Hepatocyte (in vitro differentiated cells): ENCODE measurements at regions not wholly inside any gene's neighbourhood (a gene's known extent, or its start where the extent isn't known, plus 50 kb on each side); places are given as distances from the start of the nearest gene placed in this dataset.
"Not testable (repeated sequence)": the region's sequence is repeated elsewhere in the genome, so short reads cannot be mapped to it uniquely, and the experiment has no call there.

Experiments used
- EZH2phosphoT487 ChIP-seq: fragments of 200-600 bp; sonication (generic); IDR thresholded peaks from one replicate; pipeline ENCODE4 v1.6.1; 2018; ENCODE audit warnings: antibody characterized with exemption, mild to moderate bottlenecking, low read depth, moderate library complexity; ENCODE audit not compliant: unreplicated experiment, severe bottlenecking
- TF ChIP-seq, protein P1 (sequence below): fragments of 200-600 bp; sonication (generic); IDR thresholded peaks from 2 replicates; pipeline ENCODE4 v1.5.1; 2016; ENCODE audit warnings: antibody characterized with exemption, mild to moderate bottlenecking; ENCODE audit not compliant: poor library complexity

DNA sequence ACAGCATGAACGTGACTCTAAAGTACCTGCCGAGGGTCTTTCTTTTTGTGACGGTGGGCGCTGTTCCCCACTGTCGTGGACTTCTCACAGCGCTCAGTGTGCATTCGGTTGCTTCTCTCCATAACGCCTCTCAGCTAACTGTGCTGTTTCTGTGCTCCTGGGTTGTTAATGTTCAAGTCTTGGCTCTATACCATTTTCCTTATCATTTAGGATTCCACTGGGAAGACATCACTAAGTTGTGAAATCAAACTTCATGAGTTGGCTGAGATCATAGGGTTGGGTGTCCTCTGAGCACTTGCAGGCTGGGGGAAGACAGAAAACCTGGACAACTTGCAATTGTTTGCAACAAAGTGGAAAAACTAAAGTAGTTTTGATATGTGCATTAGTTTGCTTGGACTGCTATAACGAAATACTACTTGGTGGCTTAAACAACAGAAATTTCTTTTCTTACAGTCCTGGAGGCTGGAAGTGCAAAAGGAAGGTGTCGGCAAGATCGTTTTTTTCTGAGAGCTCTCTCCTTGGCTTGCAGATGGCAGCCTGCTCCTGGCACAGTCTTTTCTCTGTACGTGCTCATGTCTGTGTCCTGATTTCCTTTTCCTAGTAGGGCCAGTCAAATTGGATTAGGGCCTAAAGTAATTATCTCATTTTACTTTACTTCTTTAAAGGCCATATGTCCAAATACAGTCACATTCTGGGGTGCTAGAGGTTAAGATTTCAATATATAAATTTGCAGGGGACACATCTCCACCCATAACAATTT, 270.0 kb upstream of the PLGLB2 start:
- TF ChIP-seq, protein P1, sequence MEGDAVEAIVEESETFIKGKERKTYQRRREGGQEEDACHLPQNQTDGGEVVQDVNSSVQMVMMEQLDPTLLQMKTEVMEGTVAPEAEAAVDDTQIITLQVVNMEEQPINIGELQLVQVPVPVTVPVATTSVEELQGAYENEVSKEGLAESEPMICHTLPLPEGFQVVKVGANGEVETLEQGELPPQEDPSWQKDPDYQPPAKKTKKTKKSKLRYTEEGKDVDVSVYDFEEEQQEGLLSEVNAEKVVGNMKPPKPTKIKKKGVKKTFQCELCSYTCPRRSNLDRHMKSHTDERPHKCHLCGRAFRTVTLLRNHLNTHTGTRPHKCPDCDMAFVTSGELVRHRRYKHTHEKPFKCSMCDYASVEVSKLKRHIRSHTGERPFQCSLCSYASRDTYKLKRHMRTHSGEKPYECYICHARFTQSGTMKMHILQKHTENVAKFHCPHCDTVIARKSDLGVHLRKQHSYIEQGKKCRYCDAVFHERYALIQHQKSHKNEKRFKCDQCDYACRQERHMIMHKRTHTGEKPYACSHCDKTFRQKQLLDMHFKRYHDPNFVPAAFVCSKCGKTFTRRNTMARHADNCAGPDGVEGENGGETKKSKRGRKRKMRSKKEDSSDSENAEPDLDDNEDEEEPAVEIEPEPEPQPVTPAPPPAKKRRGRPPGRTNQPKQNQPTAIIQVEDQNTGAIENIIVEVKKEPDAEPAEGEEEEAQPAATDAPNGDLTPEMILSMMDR = not testable (repeated sequence)
- TF ChIP-seq EZH2phosphoT487 = not testable (repeated sequence)
